Stimulated activated CD4-positive, alpha-beta T cell treated with anti-CD3 and anti-CD28 coated beads, Interleukin-15, amount 100 ng/mL, for 24 hours (primary cell): ENCODE measurements at regions not wholly inside any gene's neighbourhood (a gene's known extent, or its start where the extent isn't known, plus 50 kb on each side); places are given as distances from the start of the nearest gene placed in this dataset.

Experiments
- DNase-seq: peaks from one replicate; pipeline ENCODE4 v3.0.0-alpha.2; 2020

DNA sequence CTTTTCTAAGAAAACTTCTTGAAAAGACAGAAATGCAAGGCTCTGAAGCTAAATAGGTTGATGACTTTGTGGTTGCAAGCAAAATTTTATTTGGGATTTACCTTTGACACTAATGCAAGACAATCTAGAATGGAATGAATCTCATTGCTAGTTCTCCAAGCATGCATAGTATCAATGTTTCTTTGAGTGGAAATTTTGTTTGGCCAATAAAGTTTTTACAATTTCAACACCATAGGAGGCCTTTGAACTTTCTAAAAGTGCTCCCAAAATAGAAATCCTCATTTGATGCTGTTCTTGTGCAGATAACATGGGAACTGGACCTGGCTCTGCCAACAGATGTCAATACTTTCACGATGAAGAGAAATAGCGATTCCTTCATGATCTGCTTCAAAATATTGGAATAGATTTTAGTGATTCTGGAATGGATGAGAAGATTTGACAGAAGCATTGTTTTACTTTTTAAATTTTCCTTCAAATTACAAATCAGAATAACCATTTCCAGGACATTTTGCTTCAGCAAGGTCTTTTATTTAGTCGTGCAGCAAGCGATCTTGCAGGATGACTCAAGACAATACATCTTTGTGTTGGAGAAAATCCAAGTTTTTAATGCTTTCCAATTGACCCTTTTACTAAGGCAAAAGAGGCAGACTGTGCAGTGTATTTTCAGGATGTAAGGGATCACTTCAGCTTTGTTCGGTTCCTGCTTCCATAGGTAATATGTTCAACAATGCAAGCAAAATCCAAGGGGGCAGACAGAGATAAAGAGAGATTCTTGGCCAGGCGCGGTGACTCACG lies 51.7 kb upstream of the OTUD4 start:
- no peak for DNase-seq

GRCh38 chr4:145230726-145231125 lies 50.3 kb upstream of the OTUD4 start:
- no peak for DNase-seq
